ENCODE measurements at regions not wholly inside any gene's neighbourhood (a gene's known extent, or its start where the extent isn't known, plus 50 kb on each side); places are given as distances from the start of the nearest gene placed in this dataset.
"Not testable (repeated sequence)": the region's sequence is repeated elsewhere in the genome, so short reads cannot be mapped to it uniquely, and the experiment has no call there.

DNA sequence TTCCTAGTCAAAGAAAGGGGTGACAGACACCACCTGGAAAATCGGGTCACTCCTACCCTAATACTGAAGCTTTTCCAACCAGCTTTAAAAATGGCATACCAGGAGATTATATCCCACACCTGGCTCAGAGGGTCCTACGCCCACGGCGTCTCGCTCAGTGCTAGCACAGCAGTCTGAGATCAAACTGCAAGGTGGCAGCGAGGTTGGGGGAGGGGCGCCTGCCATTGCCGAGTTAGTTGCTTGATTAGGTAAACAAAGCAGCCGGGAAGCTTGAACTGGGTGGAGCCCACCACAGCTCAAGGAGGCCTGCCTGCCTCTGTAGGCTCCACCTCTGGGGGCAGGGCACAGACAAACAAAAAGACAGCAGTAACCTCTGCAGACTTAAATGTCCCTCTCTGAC is 127.1 kb downstream of the NXPE2 start:
- H3K36me3 ChIP-seq (ENCODE audit: control insufficient read depth in 4 of 4, insufficient read depth in 3 of 4, low read depth in 1 of 4, low read length in 3 of 4); H3K4me1 ChIP-seq (ENCODE audit: control insufficient read depth in 4 of 4, insufficient read depth in 4 of 4, low read length in 3 of 4); H3K27me3 ChIP-seq (ENCODE audit: control insufficient read depth in 4 of 4, insufficient read depth in 4 of 4, low read length in 3 of 4); H3K9me3 ChIP-seq (ENCODE audit: control insufficient read depth in 4 of 4, low read length in 3 of 4); H3K4me3 ChIP-seq (ENCODE audit: low read depth in 1 of 3, low read length in 3 of 3); H3K9ac ChIP-seq (ENCODE audit: low read depth in 1 of 2, low read length in 2 of 2); DNase-seq (ENCODE audit: low spot score); H3K27ac ChIP-seq (ENCODE audit: low read depth in 1 of 2, low read length in 2 of 2): not testable (repeated sequence)
- 48% methylated on average over 9 of the region's 9 CpGs for WGBS

DNA sequence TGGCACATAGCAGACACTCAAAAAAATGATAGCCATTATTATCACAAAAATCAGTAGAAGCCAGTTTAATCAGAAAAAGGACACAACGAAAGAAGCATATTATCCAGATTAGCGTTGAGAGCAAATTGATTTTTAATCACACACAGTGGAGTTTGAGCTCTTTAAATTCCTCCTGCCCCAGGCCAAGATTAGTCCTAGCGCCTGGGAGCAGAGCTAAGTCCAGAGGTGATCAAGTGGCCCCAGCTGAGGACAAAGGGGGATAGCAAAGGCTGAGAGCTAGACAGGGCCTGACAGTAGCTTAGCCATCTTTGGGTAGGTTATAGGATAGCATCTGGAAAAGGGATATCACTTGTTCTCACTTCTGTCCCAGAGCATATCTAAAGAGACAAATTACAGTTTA is 133.6 kb downstream of the NXPE2 start:
- Histone ChIP-seq H3K9me3 (ENCODE audit: control insufficient read depth in 4 of 4, low read length in 3 of 4) (no peaks in the 10 kb centered on the region), H3K4me3 (ENCODE audit: low read depth in 1 of 3, low read length in 3 of 3) (no peak overlapping the region), H3K36me3 (ENCODE audit: control insufficient read depth in 4 of 4, insufficient read depth in 3 of 4, low read depth in 1 of 4, low read length in 3 of 4) (no peaks in the 10 kb centered on the region), H3K27me3 (ENCODE audit: control insufficient read depth in 4 of 4, insufficient read depth in 4 of 4, low read length in 3 of 4) (no peaks in the 10 kb centered on the region), H3K4me1 (ENCODE audit: control insufficient read depth in 4 of 4, insufficient read depth in 4 of 4, low read length in 3 of 4) (no peaks in the 10 kb centered on the region), H3K9ac (ENCODE audit: low read depth in 1 of 2, low read length in 2 of 2) (no peak overlapping the region), H3K27ac (ENCODE audit: low read depth in 1 of 2, low read length in 2 of 2) (no peak overlapping the region)
- WGBS = 79% methylated on average over 3 of the region's 3 CpGs
- no peak for DNase-seq (ENCODE audit: low spot score)
- no peak for TF ChIP-seq TAF1 (conservative IDR thresholded peaks at IDR 0.05)
- no peak for TF ChIP-seq RAD21 (IDR thresholded peaks at IDR 0.05)
- TF ChIP-seq, protein P1, sequence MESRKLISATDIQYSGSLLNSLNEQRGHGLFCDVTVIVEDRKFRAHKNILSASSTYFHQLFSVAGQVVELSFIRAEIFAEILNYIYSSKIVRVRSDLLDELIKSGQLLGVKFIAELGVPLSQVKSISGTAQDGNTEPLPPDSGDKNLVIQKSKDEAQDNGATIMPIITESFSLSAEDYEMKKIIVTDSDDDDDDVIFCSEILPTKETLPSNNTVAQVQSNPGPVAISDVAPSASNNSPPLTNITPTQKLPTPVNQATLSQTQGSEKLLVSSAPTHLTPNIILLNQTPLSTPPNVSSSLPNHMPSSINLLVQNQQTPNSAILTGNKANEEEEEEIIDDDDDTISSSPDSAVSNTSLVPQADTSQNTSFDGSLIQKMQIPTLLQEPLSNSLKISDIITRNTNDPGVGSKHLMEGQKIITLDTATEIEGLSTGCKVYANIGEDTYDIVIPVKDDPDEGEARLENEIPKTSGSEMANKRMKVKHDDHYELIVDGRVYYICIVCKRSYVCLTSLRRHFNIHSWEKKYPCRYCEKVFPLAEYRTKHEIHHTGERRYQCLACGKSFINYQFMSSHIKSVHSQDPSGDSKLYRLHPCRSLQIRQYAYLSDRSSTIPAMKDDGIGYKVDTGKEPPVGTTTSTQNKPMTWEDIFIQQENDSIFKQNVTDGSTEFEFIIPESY (IDR thresholded peaks at IDR 0.05) = no peak
- TF ChIP-seq, protein P2, sequence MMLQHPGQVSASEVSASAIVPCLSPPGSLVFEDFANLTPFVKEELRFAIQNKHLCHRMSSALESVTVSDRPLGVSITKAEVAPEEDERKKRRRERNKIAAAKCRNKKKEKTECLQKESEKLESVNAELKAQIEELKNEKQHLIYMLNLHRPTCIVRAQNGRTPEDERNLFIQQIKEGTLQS (IDR thresholded peaks at IDR 0.05) = no peak
- TF ChIP-seq HNF4A (conservative IDR thresholded peaks at IDR 0.05) = no peak
- TF ChIP-seq YY1 (IDR thresholded peaks at IDR 0.05) = no peak

DNA sequence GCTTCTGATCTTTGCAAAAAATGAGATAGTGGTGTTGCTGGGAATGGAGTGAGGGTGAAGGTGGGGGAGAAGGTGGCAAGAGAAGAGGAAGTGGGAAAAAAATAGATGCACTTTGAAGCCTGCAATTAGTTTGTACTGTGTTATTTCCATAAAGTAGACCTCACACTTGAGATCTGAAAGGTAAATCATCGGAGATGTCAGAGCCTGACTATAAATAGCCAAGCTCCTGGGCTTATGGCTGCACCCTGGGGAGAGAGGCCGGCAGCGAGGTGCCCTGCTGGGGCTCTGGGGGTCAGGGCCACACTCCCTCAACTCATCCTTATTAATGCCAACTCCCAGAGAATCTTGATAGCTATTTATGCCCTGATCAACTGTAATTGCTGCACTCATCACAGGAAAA is 134.4 kb downstream of the NXPE2 start:
- DNase-seq (ENCODE audit: low spot score) = no peak
- no peak for TF ChIP-seq NR2F2 (IDR thresholded peaks at IDR 0.05)
- no peak for TF ChIP-seq RAD21 (IDR thresholded peaks at IDR 0.05)
- TF ChIP-seq GABPA (IDR thresholded peaks at IDR 0.05 in 1 of 2, conservative IDR thresholded peaks at IDR 0.05 in 1 of 2) = no peak
- no peak for TF ChIP-seq FOXA2 (IDR thresholded peaks at IDR 0.05)
- TF ChIP-seq YY1 (IDR thresholded peaks at IDR 0.05) = no peak
- TF ChIP-seq JUND (IDR thresholded peaks at IDR 0.05) = no peak
- TF ChIP-seq, protein P3, sequence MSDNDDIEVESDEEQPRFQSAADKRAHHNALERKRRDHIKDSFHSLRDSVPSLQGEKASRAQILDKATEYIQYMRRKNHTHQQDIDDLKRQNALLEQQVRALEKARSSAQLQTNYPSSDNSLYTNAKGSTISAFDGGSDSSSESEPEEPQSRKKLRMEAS (IDR thresholded peaks at IDR 0.05) = no peak
- TF ChIP-seq, protein P2 (IDR thresholded peaks at IDR 0.05) = no peak
- TF ChIP-seq, protein P1 (IDR thresholded peaks at IDR 0.05) = no peak
- TF ChIP-seq, protein P4, sequence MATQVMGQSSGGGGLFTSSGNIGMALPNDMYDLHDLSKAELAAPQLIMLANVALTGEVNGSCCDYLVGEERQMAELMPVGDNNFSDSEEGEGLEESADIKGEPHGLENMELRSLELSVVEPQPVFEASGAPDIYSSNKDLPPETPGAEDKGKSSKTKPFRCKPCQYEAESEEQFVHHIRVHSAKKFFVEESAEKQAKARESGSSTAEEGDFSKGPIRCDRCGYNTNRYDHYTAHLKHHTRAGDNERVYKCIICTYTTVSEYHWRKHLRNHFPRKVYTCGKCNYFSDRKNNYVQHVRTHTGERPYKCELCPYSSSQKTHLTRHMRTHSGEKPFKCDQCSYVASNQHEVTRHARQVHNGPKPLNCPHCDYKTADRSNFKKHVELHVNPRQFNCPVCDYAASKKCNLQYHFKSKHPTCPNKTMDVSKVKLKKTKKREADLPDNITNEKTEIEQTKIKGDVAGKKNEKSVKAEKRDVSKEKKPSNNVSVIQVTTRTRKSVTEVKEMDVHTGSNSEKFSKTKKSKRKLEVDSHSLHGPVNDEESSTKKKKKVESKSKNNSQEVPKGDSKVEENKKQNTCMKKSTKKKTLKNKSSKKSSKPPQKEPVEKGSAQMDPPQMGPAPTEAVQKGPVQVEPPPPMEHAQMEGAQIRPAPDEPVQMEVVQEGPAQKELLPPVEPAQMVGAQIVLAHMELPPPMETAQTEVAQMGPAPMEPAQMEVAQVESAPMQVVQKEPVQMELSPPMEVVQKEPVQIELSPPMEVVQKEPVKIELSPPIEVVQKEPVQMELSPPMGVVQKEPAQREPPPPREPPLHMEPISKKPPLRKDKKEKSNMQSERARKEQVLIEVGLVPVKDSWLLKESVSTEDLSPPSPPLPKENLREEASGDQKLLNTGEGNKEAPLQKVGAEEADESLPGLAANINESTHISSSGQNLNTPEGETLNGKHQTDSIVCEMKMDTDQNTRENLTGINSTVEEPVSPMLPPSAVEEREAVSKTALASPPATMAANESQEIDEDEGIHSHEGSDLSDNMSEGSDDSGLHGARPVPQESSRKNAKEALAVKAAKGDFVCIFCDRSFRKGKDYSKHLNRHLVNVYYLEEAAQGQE (IDR thresholded peaks at IDR 0.05) = no peak
- no peak for TF ChIP-seq HNF4G (IDR thresholded peaks at IDR 0.05)
- no peak for TF ChIP-seq RXRA (IDR thresholded peaks at IDR 0.05)
- TF ChIP-seq FOXA1 (IDR thresholded peaks at IDR 0.05) = no peak
- no peak for TF ChIP-seq SP1 (IDR thresholded peaks at IDR 0.05)
- TF ChIP-seq HNF4A (conservative IDR thresholded peaks at IDR 0.05) = no peak
- no peak for TF ChIP-seq TAF1 (conservative IDR thresholded peaks at IDR 0.05)
- TF ChIP-seq, protein P5, sequence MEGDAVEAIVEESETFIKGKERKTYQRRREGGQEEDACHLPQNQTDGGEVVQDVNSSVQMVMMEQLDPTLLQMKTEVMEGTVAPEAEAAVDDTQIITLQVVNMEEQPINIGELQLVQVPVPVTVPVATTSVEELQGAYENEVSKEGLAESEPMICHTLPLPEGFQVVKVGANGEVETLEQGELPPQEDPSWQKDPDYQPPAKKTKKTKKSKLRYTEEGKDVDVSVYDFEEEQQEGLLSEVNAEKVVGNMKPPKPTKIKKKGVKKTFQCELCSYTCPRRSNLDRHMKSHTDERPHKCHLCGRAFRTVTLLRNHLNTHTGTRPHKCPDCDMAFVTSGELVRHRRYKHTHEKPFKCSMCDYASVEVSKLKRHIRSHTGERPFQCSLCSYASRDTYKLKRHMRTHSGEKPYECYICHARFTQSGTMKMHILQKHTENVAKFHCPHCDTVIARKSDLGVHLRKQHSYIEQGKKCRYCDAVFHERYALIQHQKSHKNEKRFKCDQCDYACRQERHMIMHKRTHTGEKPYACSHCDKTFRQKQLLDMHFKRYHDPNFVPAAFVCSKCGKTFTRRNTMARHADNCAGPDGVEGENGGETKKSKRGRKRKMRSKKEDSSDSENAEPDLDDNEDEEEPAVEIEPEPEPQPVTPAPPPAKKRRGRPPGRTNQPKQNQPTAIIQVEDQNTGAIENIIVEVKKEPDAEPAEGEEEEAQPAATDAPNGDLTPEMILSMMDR (IDR thresholded peaks at IDR 0.05; ENCODE audit: low read depth, low read length, missing input control) = no peak
- Histone ChIP-seq H3K27ac (ENCODE audit: low read depth in 1 of 2, low read length in 2 of 2) (no peak overlapping the region), H3K27me3 (ENCODE audit: control insufficient read depth in 4 of 4, insufficient read depth in 4 of 4, low read length in 3 of 4) (peaks cover 0 to 3% (median 0%) of the 10 kb centered on the region in 4 donors), H3K4me3 (ENCODE audit: low read depth in 1 of 3, low read length in 3 of 3) (no peak overlapping the region), H3K4me1 (ENCODE audit: control insufficient read depth in 4 of 4, insufficient read depth in 4 of 4, low read length in 3 of 4) (no peaks in the 10 kb centered on the region), H3K36me3 (ENCODE audit: control insufficient read depth in 4 of 4, insufficient read depth in 3 of 4, low read depth in 1 of 4, low read length in 3 of 4) (no peaks in the 10 kb centered on the region), H3K9ac (ENCODE audit: low read depth in 1 of 2, low read length in 2 of 2) (no peak overlapping the region), H3K9me3 (ENCODE audit: control insufficient read depth in 4 of 4, low read length in 3 of 4) (no peaks in the 10 kb centered on the region)
- WGBS = 69% methylated on average over 3 of the region's 3 CpGs
